HUDEP-2 (cell line): ENCODE measurements at regions not wholly inside any gene's neighbourhood (a gene's known extent, or its start where the extent isn't known, plus 50 kb on each side); places are given as distances from the start of the nearest gene placed in this dataset.

ENCODE experiments used
- DNase-seq, 76 experiments: peaks; one replicate each; lab custom pipeline; 2025; ENCODE audit not compliant: unreplicated experiment in 76 of 76; lab: John Stamatoyannopoulos, UW

DNA sequence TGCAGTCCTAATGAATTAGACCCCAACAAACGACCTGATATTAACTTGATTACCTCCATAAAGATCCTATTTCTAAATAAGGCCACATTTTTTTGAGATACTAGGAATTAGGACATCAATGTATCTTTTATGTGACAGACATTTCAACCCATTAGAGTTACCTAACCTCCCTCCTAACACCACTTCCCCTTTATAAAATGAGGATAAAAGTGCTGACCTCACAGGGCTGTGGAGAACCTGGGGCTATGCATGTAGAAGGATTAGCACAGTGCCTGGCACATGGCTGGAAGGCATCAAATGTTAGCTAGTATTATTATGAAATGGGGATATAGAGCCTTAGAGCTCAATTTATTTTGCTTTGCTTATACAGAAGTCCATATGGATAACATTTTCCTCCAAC, 53.5 kb upstream of the LRRN1 start:
- no peak for DNase-seq

DNA sequence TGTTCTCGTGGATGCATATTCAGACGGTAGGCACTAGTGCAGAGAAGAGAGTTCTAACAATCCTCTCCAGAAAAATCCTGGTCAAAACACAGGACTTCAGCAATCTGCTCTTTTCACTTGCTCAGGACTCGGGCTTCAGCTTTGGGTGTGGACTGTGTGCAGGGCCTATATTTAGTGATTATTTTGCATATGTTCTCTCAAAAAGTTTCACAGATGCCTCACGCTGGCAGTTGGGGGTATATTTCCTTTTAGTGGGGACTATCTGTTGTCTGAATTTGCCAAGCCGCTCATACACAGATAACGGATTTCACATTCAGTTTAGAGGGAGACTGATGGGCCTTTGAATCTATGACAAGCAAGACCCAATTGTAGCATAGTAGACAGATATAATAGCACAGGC, 54.4 kb upstream of the LRRN1 start:
- DNase-seq, result no peak

DNA sequence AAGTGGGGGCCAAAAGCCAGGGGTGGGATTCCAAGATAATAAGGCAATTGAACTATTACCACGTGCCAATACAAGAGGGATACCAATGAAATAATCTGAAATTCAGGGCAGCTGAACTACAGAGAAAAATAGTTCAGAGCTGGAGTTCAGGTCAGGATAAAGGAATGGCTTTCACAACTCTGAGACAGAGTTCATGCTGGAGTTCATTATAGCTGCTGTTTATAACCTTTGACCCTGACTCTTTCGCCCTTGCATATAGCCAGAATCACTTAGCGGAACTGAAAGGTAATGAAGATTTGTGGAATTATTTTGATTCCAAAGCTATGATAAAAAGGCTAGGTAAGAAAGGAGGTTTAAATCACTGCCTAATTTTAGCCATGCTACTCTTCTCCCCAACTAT, 55.5 kb upstream of the LRRN1 start:
- no peak for DNase-seq

DNA sequence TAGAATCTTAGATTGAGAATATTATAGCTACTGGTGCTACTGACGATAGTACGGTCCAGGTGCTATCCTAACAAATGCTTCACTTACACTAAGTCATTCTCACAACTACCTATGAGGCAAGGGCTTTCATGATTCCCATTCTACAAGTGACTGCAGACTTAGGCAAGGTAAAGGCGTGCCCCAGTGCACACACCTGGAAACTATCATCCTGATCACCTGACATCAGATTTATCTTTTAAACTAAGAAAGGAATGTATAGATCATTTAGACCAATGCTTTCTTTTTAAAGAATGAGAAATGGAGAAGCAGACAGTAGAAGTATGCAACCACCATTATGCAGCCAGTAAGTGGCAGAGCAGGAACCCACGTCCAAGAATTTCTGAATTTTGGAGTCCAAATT, 59.2 kb upstream of the LRRN1 start:
- DNase-seq, result no peak

DNA sequence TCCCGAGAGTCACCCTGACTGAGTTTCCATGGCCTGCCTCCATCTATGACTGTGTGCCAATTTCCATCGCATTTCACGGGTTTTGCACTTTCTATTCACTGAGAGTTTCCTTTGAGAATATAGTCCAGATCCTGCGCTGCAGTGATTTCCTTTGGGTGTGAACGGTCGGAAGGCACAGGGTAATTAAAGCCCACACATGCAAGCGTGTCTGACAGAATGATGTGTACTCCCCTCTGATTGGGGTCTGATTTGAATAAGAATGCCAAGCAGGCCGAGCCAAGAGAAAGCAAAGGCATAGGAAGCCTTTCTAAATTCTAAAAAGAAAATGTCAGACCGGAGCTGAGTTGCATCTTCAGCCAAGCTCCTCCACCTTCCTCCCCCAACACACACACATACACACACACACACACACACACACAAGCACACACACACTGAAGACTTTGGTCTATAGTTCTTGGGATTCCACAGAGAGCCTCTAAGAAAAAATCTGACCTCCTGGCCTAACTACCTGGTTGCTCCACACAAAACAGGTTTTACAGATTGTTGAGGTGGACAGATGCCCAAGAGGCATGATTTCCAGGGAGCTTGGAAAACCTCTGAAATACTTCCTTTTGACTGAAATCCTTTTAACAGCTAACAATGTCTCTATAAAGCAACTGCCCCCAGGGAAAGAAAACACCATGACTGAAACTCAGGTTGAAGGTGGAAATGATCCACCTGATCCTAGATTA, 59.7 kb upstream of the LRRN1 start:
- DNase-seq, result no peak

DNA sequence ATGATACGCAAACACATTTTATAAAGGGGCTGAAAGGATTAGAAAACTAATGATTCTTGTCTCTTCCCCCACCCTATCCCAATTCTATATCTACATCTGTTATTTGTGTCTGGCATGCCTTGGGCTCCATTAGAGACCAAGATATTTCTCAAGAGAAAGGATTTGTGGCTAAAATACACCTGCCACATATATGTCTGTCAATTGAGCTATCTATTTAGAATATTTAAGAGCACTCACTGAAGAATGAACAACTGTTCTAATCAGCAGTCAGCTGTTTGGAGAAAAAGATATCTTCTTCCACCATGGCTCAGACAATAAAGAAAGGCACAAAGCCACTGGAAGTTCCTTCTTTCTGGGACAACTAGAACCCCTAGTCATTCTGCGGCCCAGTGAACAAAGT, 61.7 kb upstream of the LRRN1 start:
- DNase-seq, result no peak

DNA sequence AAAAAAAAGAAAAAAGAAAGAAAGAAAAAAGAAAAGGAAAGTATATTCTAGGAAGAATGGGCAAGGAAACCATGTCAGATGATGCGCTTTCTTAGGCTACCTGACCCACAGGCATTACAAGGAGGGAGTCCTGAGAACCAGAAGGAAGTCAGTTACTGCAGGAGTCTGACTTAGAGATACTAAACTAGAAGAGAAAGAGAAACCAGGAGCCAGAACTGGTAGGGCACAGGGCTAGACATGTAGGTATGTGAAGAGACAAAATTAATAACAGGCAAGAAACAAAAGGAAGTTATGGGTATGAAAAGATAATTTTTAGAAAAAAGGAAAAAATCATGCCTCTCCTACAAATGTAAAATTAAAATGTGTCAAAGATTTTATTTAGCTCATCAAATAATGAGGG, 63.3 kb upstream of the LRRN1 start:
- DNase-seq, result no peak

DNA sequence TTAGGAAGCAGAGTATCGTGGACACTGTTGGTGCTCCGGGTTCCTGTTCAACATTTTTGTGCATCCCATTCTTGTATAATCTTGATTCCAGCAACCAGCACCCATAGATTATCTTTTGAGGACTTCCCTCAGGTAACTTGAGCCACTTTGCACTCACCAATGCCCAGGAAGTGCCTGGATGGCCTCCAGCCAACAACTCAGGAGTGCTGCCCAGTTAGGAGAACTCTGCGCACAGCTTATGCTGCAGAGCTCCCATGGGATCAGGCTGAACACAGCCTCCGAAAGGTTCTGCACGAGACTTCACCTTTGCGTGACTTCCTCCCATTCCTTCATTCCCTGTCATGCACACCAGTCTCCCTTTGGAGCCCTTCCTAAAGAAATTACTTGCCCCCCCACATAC, 64.3 kb upstream of the LRRN1 start:
- no peak for DNase-seq

DNA sequence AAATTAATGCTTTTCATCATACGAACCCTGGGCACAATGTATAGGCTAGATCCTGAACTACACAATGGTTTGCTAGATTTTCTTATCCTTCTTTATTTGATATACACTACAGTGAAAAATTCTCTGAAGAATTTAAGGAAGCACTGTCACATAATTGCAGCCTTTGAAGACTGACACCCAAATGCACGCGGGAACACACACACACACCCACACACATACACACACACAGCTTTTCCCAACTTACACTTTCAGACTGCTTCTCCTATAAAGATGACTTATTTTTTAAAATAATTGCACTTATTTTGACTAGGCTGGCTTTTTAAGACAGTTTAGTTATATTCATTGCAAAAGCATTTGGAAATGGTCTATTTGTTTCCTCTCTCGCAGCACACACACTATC, 70.0 kb upstream of the LRRN1 start:
- no peak for DNase-seq

DNA sequence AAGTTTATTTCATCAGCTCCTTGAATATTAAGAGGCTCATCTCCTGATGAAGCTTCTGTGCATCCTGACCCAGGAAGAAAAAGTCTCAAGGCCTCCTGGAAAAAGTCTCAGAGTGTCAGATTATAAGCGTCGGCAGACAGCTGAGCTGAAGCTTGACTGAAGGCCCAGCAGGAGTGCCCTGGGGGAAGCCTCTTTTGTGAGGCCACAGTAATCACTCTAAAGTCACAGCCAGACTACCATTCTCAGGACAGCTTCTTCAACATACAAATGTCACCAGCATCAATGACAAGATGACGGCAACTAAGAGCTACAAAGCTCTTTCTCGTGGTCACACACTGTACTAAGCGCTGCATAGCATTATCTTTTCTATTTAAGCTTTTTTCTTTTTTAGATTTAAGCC, 72.7 kb upstream of the LRRN1 start:
- DNase-seq, result no peak

DNA sequence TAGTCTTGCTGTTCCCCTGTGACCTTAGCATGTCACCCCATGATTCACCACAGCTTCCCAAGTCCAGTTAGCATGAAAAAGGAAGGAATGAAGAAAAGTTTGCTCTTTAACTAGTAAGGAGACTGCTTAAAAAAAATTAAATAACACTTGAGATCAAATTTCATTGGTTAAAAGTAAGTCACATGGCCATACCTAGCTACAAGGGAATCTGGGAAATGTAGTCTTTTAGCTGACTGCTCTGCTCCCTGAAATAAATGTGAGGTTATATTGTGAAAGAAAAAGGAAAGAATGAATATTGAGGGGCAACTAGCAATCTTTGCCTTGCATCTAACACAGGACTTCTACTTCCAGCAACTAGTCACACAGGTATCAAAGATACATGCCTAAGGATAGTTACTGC, 84.7 kb upstream of the LRRN1 start:
- DNase-seq, result no peak

DNA sequence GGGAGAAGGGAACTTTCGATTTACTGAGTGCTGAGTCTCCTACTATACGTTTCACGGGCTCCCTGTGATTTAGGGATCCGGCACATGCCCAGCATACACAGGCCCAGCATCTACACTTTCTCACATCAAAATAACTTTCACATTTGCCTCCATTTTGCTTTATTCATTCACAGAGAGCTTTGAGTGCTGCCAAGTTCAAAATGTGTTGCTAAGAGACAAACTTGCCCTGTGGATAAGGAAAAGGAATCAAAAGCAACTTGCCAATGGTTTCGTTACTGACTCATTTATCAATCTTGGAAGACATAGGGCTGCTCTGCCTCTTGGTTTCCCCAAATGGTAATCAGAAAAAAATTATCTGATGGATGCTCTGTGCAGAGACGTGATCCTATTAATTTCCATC, 86.3 kb upstream of the LRRN1 start:
- no peak for DNase-seq

DNA sequence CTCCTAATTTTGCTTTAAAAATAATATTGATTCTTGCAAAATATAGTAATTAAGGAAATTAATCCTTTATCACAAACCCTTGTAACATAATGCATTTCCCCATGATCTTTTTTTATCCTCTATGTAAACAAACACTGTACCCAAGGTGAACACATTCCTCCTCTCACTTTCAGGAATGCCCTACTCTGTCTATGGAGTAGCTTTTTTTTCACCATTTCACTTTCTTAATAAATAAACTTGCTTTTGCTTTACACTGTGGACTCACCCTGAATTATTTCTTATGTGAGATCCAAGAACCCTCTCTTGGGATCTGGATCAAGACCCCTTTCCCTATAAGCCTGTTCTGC, 90.5 kb upstream of the LRRN1 start:
- DNase-seq, result no peak

DNA sequence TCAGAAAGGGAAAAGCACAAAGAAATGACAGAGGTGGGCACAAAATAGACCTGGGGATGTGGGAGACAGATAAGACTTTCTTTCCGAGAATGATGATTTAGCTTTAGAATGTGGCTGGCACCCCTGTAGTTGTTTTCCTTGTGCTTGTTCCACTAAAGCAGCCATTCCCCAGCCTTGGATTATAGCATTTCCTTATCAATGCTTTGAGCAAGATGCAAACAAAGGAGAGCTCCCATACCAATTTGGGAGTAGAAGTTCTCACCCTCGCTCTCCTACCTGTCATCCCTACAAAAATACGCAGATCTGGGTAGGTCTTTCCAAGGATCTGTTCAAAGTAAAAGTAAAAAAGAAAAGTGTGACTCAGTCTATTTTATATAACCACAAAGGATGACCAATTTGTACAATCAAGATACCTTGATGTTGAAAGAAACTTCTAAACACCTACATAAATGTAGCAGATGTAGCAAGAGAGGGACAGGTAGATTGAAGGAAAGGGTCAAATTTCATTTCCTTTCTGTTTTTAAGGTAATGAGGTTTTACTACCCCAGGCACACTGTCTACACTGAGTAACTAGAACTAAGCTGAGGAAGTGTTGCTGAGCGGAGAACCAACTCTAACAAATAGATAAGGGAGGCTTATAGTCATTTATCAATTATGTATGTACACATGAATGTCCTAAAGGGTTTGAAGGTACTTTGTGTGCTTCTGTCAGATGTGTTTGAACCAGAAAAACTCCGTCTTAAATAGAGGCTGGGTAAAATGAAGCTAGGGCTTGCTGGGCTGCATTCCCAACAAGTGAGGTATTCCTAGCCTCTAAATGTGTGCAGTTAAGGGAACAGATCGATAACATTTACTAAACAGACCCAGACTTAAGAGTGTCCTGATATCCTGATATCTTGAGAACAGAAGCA, 91.1 kb upstream of the LRRN1 start:
- DNase-seq, result no peak

DNA sequence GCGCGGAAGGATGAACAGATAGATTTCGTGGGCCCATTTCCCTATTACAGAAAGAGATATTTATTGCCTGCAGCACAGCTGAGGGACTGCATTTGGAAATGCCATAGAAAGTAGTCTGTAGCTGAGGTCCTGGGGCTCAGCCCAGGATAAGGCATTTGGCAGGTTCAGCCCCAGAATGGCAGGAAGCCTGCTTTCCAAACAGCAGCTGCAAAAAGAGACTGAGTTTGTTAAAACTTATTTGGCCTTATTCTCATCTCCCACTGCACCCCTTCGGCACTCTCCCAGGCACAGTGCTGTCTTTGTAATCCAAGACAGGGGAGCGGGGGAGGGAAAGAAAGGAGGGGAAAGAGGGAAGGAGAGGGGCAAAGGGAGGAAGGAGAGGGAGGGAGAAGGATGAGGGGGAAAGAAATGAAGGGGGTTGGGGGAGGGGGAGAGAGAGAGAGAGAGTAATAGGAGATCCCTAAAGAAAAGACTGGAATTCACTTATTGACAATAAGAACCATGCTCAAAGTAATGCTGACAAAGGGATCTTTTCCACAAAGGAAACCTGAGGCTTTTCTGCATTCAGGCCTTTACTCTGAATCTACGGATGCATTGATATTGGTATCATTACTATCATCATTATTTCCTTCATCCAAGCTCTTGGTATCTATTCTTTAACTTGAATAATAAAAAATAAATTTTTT, 94.0 kb upstream of the LRRN1 start:
- no peak for DNase-seq

DNA sequence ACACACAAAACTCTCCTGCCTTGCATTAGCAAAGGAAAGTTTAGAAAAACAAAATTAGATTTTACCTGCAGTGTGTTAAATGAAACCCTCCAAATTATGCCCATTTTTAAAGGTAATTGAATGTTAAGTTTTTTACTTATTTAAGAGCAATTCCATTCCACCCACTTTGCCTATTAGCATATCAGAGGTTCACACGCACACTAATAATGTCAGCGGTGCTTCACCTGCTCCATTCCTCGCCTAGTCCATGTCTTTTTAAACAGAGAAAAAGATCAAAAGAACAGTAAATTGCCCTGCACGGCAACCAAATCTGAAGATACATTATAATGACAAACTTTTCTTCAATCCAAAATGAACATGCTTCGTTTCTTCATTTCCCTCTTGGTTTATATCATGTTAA, 97.3 kb upstream of the LRRN1 start:
- no peak for DNase-seq

DNA sequence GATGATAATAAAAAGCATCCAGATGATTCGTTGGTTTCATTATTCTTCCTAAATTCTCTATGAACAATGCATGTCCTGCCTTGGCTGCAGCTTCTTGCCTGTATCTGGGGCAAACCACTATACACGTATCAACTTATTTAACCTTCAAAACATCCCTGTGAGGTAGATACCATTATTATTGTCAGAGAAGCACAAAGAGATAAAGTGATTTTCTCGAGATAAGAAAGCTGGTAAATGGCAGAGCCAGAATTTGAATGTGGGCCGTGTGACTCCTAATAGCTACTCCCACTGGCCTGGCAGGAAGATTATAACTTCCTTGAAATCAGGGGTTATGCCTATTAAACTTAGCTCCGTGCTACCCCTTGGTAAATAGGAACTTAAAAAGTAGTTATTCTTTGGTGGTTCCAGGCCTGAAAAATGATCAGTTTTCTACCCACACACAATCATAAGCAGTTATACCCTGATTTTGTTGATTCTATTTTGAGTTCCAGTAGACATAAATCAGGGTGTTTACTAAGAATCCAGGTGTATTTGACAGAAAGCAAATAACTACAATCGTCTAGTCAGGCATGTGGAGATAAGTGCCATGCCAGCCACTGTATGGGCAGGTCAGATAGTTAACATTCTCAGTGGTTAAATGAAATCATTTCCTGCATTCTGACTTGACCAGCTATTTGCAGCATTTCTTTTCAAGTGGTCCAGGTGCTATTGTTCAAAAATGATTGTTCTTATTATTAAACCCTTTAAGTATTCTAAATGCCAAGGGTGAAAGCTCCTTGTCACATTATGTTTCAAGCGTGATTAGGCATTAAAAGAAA, 99.2 kb upstream of the LRRN1 start:
- no peak for DNase-seq

DNA sequence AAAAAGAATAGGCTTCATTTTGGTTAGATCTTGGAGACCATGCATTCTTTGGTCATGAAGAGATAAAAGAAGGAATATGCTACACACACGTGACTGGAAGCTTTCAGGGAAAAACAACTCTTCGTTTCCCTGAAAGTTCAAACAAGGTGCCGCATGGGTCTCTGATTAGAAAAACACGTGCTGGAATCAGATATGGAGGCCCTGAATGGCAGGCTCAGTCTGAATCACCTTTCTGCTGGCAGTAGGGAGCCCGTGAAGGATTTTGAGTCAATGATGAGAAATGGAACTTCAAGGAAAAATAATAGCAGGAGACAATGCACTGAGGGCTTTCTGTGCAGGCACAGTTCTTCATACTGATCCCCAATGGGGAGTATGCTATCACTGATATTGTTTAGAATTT, 99.8 kb upstream of the LRRN1 start:
- no peak for DNase-seq

DNA sequence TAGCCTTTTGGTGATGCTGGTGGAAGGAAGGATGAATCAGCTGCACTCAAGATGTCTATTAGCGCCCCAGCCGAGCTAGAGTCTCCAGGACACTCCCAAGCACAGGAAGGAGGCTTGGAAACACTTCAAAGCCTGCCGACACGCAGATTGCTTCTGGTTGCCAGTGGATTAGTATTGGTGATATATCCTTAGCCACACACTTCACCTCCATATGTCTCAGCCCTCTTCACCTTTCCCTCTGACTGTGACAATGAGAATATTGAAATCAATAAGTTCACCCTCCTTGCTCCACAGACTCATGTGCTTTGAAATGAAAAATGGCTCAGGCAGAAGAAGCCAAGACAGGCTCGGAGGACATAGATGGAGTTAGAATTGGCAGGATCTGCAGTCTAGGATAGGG, 102.9 kb upstream of the LRRN1 start:
- no peak for DNase-seq

DNA sequence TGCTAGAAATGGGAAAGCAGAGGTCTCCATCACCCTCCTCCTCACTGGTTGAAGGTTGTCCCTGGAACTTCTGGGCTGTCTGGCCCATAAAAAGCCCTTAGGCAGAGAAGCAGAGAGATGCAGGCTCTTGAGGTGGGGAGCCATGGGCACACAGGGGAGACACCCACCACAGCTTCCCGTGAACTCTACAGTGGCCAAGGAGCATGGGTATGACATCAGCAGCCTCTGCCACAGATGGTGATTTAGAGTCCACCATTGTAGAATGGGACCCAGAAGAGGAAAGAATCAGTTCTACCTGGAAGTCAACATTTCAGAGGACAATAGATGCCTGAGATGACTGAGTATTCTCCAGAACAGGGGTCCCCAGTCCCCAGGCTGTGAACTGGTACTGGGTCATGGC, 105.6 kb upstream of the LRRN1 start:
- no peak for DNase-seq
